Tibial nerve (tissue), 4 donors: ENCODE measurements at regions not wholly inside any gene's neighbourhood (a gene's known extent, or its start where the extent isn't known, plus 50 kb on each side); places are given as distances from the start of the nearest gene placed in this dataset.

Source experiments
- CTCF ChIP-seq, 5 experiments: fragments of 200-600 bp in 3 of 5; fragments of 450-650 bp in 2 of 5; sonication (generic) in 3 of 5; IDR thresholded peaks; one replicate each; pipeline ENCODE4 v1.5.1; 2016 to 2019; ENCODE audit warnings: antibody characterized with exemption in 5 of 5, mild to moderate bottlenecking in 3 of 5, moderate library complexity in 2 of 5
- EP300 ChIP-seq, 2 donors: sonication (generic); formaldehyde crosslinking; IDR thresholded peaks; one replicate each; pipeline ENCODE4 v1.6.1; 2017; ENCODE audit warnings: antibody characterized with exemption in 2 of 2, mild to moderate bottlenecking in 1 of 2
- POLR2A ChIP-seq, 2 donors: fragments of 450-650 bp; IDR thresholded peaks; one replicate each; pipeline ENCODE4 v1.6.1; 2017; ENCODE audit warnings: antibody characterized with exemption in 2 of 2, mild to moderate bottlenecking in 2 of 2, moderate library complexity in 2 of 2

DNA sequence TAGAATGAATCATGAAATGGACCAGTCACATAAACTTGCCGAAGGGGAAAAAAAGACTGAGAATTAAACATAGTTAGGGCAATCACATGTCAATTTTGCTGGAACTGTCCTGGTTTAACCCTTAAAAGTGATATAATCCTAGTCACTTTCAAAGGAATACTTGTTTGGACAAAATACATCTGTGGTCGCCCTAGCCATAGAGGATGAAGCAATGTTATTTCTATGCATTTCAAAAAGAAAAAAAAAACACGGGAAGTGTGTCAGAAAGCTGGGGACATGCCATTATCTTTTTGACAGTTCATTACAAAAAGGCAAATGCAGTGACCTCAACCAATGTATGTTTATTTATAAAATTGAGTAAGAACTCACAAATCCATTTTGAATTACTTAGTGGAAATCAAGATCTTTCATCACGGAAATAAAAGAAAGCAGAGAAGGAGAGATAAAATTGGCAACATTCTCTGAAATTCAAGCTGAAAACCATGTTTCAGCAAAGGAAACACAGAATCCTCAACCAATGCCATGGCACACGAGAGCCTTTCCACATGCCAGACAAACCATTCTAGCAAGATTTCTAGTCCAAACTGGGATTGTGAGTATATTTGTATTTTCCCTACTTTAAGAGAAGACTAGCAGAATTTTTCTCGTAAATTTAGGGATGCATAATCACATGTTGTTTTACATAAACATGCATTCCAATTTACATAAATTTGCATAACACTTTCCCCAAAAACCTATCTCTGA lies 854.3 kb upstream of the ACVR2A start:
- TF ChIP-seq CTCF (IDR thresholded peaks at IDR 0.05) (no peak), EP300 (IDR thresholded peaks at IDR 0.05) (no peak), POLR2A (IDR thresholded peaks at IDR 0.05) (no peak)
